ENCODE measurements at regions not wholly inside any gene's neighbourhood (a gene's known extent, or its start where the extent isn't known, plus 50 kb on each side); places are given as distances from the start of the nearest gene placed in this dataset.
"Not testable (repeated sequence)": the region's sequence is repeated elsewhere in the genome, so short reads cannot be mapped to it uniquely, and the experiment has no call there.

DNA sequence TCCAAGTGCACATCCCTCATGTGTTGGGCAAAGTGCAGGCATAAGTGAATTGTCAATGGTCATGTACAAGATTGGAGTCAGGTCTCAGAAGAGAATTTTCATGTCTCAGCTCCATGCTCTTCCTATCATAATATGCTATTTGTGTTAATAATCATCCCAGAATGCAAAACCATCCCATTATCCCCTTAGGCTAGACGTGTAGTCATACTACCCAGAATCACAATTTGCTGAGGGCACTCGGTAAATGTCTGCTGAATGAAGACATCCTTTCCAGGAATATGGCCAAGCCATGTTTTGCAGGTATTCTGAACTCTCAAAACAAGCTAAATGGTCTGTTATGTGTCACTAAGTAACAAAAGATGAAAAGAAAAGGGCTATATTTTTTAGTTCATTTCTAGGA, 263.8 kb downstream of the RAD51AP2 start:
- no peak for DNase-seq (ENCODE audit: low spot score)

DNA sequence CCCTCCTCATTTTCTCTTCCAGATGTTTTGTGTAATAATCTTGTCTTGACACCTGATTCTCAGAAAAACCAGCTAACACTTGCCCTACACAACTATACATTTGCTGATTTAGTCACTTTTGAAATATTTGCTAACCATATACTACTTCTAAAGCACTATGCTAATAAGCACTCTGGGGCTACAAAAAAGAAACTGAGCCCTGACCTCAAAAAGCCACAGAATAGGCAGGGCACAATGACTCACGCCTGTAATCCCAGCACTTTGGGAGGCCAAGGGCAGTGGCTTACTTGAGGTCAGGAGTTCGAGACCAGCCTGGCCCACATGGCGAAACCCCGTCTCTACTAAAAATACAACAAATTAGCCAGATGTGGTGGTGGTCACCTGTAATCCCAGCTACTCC, 266.0 kb downstream of the RAD51AP2 start:
- DNase-seq (ENCODE audit: low spot score): no peak

DNA sequence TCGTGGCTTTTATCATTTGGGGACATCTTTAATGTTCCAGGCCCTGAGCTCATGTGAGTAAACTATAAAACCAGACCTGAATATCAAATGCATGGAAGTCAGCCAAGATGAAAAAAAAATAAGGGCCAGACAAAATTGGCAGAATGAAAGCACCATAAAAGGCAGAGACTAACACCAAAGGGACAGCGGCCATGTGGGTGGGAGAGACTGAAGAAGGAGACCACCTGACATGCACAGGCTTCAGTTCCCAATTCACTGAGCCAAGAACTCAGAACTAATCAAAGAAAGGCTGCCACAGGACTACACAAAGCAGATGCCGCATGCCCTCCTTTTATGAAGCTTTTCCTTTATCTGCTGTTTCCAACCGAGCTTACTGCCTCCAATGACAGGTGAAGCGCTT, 267.1 kb downstream of the RAD51AP2 start:
- no peak for DNase-seq (ENCODE audit: low spot score)

DNA sequence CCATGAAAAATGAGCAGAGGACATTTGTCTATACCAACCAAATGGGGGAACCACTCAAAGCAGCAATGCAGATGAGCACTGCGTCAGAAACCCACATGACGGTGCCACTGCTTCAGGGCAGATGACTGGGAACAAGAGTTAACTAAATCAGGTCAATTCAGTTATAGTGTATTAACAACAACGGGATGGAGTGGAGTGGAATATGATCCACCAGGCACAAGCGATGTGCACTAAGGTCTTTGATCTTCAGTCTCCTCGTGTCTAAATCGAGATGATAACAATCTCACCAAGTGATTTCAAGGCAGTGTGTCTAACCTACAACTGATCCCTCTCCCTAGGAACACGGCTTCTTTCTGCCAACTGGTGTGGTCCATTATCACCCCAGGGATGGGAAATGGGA, 269.0 kb downstream of the RAD51AP2 start:
- DNase-seq (ENCODE audit: low spot score): no peak

DNA sequence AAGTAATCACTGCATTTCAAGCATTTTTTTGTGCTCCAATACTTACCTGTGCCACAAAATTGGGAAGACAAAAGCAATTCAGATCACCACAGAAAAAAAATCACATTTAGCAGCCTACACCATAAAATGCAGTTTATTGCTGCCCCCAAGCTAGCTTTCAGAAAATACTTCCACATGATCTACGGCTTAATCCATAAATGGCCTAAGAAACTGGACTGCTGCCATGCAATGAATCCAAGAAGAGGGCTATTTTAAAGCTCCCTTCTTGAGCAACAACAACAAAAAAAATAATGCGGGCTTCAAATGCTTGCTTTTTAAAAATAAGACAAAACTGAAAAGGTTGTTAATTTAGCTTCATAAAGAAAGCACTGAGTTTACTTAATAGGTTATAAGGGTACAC, 272.3 kb downstream of the RAD51AP2 start:
- no peak for DNase-seq (ENCODE audit: low spot score)

DNA sequence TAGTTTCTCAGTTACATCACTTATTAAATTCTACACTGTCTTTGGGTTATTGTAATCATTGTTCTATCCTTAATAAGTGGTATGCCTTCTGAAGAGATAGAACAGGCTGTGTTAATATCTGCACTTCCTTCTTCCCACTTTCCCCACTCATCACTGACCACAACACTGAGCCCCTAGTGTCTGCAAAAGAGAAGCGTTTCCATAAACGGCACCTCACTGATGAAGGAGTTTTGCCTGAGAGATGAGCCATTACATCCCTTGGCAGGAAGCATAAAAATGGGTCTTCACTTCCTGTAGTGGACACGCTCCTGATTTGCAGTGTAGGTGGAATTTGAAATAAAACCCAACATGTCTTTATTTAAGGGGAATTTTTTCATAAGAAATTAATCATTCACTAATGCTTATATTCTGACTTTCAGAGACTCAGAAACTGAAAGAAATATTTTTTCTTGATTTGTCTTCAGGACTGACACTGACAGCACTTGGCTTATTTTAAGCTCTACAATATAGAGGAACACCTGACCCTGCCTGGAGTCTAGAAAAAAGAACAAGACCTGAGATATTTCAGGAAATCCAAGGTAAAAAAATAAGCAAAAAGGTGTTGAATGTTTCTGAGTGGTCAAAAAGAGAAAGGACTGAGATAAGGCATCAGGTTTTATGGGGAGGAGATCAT, 275.3 kb downstream of the RAD51AP2 start:
- no peak for DNase-seq (ENCODE audit: low spot score)

DNA sequence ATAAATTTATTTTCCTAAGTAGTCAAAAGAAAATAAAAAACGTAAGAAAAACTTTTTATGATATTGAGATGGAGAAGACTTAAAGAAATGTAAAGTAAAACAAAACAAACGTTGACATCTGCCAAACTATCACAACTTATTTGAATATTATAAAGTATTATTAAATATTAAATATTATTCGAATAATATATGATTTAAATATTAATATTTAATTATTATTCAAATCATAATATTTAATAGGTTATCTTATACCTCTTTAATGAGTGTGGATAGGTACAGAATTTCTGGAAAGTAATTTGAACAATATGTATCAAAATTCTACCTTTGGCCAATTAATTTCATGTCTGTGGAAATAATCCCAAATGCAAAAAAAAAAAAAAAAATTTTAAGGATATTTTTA, 278.7 kb downstream of the RAD51AP2 start:
- DNase-seq (ENCODE audit: low spot score): no peak

DNA sequence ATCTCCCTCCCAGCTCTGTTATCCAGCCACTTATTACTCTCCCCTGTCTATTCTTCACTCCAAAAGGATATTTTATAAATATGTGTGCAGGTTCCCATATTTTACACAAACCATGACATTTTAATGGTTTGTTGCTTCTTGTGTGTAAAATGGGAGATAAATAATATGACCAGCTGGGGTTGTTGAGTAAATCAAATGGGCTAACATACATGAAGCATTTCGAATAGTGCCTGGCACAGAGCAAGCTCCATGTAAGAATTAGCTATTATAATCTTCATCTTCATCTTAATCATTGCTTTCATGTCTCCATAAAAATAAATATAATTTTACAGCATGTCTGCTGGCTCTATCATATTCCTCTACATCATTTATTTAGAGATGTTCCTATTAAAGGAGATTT, 283.1 kb downstream of the RAD51AP2 start:
- no peak for DNase-seq (ENCODE audit: low spot score)

DNA sequence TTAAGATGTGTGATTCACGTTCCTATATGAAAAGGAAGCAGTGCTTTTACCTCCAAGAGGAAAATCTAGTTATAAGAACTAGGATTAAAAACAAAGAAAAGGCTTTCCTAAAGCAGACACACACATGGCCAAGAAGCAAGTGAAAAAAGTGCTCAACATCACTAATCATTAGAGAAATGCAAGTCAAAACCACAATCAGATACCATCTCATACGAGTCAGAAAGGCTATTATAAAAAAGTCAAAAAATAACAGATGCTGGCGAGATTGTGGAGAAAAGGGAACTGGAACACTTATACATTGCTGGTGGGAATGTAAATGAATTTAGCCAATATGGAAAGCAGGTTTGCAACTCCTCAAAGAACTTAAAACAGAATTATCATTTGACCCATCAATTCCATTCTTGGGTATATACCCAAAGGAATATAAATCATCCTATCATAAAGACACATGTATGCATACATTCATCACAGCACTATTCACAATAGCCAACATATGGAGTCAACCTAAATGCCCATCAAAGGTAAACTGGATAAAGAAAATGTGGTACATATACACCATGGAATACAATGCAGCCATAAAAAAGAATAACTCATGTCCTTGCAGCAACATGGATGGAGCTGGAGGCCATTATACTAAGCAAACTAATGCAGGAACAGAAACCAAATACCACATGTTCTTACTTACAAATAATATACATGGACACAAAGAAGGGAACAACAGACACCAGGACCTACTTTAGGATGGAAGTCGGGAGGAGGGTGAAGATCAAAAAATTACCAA, 285.3 kb downstream of the RAD51AP2 start:
- no peak for DNase-seq (ENCODE audit: low spot score)

DNA sequence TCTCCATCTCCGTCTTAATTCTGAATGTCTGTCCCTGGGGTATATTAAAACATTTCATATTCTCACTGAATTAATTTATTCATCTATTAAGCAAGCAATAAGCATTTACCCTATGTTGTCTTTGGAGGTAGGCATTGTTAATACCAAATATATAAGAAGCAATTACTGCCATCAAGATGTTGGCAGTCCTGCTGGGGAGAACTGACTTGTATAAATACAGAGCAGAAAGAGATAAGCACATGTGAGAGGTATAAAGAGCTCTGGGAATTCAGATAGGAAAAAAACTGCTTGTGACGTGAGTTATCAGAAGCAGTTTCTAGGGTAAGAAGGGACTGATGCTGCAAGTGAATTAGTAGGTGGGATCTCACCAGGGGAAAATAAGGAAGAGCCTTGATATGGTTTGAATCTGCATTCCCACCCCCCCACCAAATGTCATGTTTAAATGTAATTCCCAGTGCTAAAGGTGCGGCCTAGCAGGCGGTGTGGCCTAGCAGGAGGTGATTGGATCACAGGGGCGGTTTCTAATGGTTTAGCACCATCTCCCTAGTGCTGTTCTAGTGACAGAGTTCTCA, 286.8 kb downstream of the RAD51AP2 start:
- DNase-seq (ENCODE audit: low spot score): no peak

DNA sequence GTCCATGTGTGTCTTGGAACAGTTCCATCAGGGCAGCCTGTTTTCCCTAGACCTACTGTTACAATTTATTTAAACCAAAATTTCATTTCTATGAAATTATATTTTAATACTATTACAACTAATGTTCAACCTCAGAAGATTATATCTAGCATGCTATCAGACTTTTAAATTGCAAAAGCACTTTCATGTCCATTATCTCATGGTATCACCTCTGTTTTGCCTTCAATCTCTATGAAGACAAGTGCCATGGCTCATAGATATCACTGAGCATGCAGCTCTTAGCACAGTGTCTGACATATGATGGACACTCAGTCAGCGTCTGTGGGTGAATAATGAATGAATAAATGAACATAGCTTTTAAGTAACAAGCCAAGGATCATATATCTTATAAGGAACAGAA, 288.8 kb downstream of the RAD51AP2 start:
- no peak for DNase-seq (ENCODE audit: low spot score)

DNA sequence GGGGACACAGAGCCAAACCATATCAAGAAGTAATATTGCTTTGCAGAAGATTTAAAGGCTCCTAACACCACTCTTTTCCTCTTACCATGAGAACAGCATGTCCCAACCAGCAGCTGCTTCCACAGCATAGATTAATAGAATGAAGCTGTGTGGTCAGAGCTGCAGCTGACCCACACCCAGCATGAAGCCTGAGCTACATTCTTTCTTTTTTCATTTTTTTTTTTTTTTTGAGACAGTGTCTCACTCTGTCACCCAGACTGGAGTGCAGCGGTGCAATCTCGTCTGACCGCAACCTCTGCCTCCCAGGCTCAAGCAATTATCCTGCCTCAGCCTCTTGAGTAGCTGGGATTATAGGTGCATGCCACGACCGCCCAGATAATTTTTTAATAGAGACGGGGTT, 289.8 kb downstream of the RAD51AP2 start:
- no peak for DNase-seq (ENCODE audit: low spot score)

DNA sequence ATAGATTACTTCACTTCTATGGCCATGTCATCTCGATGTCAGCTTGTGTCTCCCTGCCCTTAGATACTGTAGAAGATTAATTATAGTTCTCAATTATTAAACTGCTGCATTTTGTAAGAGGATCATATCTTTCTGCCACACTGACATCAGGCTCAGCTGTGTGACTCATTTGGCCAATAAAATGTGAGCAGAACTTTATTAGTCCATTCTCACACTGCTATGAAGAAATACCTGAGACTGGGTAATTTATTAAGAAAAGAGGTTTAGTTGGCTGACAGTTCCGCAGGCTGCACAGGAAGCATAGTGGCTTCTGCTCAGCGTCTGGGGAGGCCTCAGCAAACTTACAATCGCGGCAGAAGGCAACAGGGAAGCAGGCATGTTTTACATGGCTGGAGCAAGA, 290.4 kb downstream of the RAD51AP2 start:
- no peak for DNase-seq (ENCODE audit: low spot score)

DNA sequence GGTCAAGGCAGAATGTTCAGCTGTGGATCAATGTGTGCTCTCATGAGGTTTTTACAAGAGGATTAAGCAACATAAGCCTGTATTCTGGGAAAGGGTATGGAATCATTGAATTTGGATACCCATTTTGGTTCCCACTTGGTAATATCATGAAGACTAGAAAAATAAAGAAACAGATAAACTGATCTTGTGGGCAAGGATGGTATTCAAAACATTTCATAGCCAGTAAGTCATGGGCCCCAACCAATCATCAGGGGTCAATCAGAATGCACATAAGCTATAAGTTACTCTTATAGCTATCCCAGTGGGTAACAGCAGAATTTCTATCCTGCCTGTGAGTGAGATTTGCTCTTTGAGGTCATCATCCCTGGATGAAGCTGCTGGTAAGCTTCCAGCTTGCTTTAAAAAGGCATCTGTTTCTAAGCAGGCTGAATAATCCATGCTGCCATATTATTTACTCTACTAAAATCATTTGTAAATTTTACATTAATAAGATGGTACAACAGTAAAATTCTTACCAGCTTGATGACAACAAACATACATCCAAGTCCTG, 291.2 kb downstream of the RAD51AP2 start:
- DNase-seq (ENCODE audit: low spot score): no peak

DNA sequence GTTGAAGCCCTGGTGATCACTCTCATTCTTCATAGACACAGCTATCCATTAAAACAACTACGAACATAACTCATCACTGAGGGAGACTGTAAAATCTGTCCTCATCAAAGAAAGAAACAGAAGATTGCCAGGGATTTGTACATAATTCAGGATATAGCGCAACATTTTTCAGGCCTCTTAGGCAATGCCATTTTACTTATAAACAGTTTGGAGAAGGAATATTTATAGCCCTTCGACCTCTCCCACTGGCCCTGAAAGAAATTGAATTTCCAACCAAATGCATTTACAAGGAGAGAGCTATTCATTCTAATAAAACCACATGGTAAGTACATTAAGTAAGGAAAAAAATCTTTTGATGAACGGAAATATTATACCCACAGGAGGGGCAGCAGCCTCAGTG, 295.0 kb downstream of the RAD51AP2 start:
- DNase-seq (ENCODE audit: low spot score): no peak

DNA sequence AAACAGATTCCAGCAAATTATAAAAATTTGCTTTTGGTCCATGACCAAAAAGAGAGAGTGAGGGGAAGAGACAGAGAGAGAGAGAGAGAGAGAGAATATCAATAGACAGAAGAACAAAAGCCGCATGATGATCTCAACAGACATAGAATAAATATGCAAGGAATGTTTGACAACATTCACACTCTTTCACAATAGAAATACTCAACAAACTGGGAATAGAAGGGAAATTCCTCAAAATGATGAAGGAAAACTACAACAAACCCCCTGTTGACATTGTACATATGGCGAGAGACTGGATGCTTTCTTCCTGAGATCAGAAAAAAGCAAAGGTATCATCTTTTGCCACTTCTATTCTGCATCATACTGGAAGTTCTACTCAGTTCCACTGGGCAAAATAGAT, 309.7 kb downstream of the RAD51AP2 start:
- DNase-seq (ENCODE audit: low spot score): no peak

DNA sequence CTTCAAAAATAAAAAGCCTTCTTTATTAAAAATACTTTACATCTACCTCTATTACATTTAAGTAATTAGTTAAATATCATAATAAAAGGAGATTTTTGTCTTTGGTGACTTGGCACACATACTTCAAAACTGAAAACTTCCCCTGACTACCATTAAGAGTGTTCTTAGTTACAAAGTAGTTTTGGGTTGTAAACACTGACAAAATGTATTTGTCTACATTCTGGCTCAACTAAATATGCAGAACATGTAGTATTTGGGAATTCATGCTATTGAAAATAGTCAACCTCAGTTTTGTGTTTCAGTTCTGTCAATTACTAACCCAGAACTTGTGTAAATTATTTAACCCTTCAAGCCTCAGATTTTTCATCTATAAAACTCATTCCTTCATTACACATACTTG, 311.5 kb downstream of the RAD51AP2 start:
- no peak for DNase-seq (ENCODE audit: low spot score)

DNA sequence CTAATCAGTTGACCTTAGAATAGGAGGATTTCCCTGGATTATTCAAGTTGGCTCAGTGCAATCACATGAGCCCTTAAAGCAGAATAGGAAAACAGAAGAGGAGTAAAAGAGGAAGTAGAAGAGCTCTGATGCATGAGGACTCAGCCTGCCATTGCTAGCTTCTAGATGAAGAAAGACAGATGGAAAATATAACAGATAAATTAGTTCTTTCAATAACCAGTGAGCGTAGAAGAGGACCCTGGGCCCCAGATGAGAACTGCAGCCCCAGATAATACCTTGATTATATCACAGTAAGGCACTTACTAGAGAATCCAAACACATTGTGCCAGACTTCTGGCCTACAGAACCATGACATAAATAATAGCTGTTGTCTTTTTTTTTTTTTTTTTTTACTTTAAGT, 314.0 kb downstream of the RAD51AP2 start:
- DNase-seq (ENCODE audit: low spot score): not testable (repeated sequence)

DNA sequence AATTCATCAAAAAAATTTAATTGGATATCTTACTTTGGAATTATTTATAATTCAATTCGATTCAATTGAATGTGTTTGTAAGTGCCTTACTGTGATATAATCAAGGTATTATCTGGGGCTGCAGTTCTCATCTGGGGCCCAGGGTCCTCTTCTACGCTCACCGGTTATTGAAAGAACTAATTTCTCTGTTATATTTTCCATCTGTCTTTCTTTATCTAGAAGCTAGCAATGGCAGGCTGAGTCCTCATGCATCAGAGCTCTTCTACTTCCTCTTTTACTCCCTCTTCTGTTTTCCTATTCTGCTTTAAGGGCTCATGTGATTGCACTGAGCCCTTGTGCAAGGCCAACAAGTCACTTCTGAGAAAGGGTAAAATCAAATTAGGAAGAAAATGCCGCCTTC, 315.6 kb downstream of the RAD51AP2 start:
- DNase-seq (ENCODE audit: low spot score): not testable (repeated sequence)

DNA sequence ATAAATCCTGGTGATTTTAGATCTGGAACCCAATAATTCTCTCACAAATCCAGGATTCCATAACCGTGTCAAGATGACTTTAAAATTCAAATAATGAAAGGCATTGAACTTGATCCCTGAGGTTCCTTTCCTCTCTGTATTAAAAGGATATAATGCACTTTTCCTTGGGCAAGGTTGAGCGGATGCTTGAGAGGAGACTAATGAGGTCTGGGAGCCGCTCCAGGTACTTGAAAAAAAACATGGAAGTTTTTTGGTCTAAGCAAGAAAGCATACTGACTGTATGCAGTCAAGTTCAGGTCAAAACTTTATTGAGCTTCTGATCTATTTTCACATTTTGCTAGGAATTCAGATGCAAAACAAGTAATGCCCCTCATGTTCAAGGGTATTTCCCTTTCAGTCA, 318.5 kb downstream of the RAD51AP2 start:
- no peak for DNase-seq (ENCODE audit: low spot score)

DNA sequence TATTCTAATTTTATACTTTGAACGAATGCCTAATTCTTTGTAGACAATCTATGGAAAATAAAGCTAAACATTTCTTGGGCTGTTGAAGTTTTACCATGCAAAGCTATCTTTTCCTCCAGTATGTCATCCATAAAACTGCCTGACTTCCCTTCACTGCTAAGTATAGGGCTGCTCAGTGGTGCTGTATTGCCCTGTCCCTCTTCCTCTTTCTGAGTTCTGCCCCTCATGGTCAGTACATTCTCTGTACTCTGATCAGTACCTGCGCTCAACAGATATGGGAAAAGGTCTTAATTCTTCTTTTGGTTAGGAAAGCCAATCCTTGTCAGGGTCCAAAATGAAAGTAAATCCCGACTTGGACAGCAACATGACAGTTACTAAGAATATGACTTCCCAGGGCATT, 321.9 kb downstream of the RAD51AP2 start:
- DNase-seq (ENCODE audit: low spot score): no peak

DNA sequence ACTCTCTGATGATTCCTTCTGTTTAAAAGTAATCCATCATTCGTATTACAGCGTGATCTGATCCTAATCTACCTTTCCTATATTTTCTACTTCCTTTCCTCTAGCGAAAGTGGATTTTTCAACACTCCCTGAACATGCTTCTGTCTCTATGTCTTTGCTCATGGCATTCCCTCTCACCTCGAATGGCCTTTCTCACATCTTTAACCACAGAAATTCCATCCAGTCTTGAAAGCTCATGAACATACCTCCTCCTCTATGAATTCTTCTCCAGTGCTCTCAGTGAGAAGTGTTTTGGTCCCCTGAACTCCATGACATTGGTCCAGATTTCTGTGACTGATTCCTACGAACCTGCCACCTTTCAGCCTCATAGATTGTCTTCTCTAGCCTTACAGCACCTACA, 323.2 kb downstream of the RAD51AP2 start:
- DNase-seq (ENCODE audit: low spot score): no peak

DNA sequence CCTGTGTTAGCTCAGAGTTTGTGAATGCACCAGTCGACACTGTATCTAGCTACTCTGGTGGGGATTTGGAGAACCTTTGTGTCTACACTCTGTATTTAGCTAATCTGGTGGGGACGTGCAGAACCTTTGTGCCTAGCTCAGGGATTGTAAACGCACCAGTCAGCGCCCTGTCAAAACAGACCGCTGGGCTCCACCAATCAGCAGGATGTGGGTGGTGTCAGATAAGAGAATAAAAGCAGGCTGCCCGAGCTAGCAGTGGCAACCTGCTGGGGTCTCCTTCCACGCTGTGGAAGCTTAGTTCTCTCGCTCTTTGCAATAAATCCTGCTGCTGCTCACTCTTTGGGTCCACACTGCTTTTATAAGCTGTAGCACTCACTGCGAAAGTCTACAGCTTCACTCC, 324.2 kb downstream of the RAD51AP2 start:
- no peak for DNase-seq (ENCODE audit: low spot score)

Data from ecto neural progenitor cell (in vitro differentiated cells).